Activated T-cell treated with anti-CD3 and anti-CD28 coated beads for 24 hours (primary cell): ENCODE measurements at regions not wholly inside any gene's neighbourhood (a gene's known extent, or its start where the extent isn't known, plus 50 kb on each side); places are given as distances from the start of the nearest gene placed in this dataset.

Experiments used
- DNase-seq: peaks from one replicate; pipeline ENCODE4 v3.0.0-alpha.2; 2020; ENCODE audit warnings: low read depth

DNA sequence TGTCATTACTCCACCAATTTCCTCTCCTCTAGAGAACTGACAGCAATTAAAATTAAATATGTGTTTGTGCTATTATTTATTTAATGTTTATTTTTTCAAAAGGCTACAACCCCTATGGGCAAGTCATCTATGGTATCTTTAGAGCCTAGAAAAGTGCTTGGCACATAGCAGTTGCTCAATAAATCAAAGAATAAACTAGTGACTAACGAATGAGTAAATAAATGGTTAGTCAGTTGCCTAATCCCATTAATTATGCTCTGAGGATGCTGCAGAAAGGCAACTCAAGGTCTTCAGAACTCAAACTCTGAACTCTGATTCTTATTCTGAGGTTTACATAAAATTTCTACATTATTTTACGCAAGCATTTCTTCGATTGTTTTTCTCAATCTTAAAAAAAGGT lies 193.0 kb upstream of the TSHZ2 start:
- no peak for DNase-seq

DNA sequence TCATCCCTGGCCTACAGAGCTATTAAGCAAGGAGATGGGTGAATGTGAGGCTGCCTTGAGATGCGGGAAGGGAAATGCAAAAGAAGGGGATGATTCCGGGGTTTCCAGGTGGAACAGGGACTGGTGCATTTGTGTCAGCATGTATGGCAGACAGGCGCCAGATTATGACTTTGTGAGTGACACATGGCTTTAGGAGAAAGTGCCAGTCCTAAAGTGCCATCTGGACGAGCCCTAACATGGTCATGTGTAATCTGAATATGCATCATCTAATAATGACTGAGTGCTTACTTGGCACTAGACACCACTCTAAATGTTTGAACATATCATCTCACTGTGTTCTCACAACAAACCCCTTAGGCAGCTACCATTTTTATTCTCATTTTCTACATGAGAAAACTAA lies 195.0 kb upstream of the TSHZ2 start:
- no peak for DNase-seq

DNA sequence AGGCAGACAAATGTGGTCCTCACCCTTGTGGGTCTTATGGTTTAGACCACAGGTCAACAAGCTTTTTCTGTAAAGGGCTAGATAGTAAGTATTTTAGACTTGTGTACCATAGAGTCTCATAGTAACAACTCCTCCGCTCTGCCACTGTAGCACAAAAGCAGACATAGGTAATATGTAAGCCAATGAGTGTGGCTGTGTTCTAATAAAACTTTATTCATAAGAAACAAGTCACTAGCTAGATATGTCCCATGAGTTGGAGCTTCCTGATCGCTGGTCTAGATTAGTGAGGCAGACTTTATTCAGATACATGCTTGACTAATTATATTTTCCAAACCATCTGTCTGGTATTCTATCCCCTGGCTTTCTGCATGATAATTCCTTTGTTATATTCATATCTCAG lies 196.4 kb upstream of the TSHZ2 start:
- no peak for DNase-seq

DNA sequence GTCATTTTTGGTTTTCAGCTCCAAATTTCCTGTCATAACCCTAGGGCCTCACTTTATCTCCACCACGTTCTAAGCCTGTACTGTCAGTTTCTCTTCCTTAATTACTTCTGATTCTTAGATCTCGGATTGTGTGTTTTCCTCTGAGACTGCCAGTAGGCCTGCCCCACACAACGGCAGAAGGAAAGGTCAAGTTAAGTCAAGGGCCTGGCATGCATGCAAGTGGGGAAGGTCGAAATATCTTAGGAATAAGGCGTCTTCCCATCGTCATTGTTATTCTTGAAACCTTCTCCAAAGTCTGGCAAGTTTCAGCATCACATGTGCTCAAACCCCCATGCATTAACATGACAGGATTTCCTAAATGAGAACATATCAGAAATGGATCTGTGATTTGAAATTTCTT lies 203.5 kb upstream of the TSHZ2 start:
- DNase-seq: no peak

DNA sequence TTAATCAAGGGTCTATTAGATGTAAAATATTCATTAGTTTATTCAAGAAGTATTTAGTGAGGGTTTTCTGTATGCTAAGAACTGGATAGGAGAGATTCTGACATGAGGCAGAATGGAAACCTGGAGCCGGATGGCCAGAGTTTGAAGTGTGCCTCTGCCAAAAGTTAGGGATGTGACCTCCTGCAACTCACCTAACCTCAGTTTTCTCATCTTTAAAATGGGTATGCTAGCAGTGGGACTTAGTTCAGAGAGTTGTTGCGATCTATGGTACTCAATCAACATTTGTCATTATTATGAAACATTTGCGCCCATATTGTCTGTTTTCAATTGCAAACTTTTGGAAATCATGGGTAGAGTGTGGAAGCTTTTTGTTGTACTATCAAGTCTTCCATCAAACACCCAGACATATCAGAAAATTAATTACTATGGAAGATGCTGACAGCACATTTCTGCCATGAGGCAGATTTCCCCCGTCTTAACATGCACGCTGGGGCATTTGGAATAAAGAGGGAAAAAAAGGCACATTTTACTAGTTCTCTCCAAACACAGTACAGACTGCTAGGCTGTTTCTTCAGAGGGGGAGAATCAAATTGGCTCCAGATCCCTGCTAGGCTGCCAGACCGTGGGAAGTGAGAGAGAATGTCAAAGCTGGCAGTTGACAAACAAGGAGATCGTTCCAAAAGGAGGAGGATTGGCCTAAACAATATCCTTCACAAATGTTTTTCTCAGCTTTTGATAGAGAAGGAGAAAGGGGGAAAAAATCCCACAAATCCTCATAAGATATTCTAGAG lies 205.3 kb upstream of the TSHZ2 start:
- no peak for DNase-seq

DNA sequence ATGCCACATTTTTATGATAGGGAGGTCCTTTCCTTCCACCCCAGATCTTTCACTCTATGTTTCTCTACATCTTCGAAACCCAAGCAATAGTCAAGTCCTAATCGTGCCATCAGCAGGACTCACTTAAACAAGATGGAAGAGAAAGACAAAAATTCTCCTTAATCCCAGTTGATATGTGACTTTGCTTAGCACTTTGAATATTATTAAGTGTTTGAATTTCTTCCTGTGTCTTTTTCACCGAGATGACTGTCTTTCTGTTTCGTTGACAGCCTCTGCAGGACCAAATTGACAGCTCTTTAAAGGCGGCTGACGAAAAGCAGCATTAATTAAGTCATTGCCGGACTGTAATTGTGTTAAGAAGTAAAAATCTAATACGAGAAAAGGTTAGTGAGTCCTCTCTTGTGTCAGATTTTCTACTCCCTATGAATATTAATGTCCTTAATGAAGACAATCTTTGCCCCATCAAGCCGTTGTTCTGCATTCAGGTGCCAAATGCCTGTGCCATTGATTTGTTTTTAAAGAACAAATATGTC lies 208.8 kb upstream of the TSHZ2 start:
- no peak for DNase-seq

DNA sequence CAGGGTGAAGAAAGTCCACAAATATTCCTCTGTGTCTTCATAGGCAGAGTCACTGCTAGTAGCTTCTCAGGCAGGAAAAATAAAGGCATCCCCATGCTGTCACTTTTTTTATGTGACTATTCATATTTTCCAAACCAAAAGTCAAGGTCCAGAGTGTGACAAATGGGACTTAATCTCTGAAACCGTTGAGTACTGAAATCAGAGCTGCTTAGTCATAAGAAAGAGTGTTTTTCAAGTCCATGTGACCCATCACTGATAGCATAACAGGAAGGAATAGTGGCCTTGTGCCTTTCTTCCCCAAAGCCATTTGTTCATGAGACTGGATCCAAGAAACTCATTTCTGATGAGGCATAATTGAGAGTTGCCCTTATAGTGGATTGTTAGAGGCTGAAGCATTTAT lies 210.3 kb upstream of the TSHZ2 start:
- DNase-seq: no peak

DNA sequence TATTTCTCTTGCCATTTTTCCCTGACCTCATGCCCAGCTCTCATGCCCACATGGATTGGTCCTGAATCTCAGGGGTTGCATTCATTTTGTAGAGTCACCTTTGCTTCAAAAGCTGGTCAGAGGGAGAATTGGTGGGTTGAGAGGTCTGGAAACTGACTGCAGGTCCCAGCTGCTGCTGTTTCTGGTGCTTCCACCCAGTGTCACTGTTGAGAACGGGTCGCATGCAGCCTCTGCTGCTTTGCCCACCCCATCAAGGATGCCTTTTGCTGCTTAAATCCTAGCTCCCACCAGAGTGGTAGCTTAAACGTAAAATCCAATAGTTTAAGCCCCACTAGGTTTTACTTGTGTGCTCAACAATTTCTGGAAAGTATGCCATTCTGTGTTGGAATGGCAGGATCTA lies 211.4 kb upstream of the TSHZ2 start:
- DNase-seq: no peak

DNA sequence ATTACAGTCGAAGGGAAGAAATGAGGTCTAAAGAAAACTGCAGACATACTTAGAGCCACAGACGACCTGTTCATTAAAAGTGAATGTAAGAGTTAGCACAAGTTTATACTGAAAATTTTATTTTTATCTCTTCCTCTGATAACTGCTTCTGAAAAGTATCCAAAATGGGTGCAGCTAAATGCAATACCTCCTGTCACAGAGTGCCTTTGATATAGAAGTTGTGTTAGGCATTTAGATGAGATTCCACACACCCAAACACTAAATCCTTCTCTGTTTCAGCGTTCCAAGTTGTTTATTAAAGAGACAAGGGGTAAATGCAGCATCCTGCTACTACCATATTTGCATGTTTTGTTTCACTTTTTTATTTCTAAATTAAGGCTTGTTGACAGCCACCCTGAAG lies 214.7 kb upstream of the TSHZ2 start:
- no peak for DNase-seq

DNA sequence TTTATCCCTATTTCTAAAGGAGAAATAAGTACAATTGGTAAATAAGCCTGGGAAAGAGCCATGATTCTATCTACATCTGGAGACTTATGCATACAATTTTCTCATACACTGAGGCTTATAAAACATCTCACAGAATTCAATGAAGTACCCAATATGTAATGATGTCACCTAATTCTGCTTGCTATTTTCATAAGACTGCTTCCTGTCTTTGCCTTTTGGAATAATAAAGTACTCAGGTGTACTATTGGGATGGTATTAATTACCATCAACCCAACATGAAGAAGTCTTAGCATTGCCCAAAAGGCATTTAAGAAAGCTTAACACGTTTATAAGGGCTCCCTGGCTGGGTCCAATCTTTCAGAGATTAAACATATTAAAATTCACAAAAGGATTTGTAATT lies 216.4 kb upstream of the TSHZ2 start:
- DNase-seq: no peak

DNA sequence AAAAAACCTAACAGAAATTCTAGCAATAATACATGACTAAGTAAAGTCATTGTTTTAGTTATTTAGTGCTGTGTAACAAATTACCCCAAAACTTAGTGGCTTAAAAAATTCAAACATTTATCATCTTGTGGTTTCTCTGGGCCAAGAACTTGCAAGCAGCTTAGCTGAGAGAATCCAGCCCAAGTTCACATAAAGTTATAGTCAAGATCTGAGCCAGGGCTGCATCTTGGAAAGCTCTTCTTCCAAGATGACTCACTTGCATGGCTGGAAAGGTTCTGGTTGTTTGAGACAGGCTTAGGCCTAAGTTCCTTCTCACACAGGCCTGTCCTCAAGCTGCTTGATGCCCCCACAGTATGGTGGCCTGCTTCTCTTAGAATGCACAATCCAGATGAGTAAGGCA lies 217.8 kb upstream of the TSHZ2 start:
- DNase-seq: no peak

DNA sequence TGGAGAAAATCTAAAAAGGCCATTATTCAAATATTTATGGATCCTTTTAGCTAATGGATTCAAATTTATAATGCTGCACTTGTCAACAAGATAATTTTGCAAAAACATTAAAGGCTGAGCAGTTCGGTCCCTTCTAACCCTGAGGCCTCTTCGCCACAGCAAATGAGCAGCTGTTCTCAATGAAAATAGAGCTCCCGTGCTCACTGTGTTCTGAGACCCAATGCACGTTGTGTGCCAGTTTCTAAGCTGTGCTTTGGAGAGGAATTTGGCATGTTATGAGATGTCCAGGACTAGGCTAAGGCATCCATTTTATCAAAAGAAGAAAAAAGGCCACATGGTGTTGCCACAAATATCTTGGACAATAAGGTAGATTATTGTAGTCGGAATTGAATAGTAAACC lies 220.1 kb upstream of the TSHZ2 start:
- no peak for DNase-seq

DNA sequence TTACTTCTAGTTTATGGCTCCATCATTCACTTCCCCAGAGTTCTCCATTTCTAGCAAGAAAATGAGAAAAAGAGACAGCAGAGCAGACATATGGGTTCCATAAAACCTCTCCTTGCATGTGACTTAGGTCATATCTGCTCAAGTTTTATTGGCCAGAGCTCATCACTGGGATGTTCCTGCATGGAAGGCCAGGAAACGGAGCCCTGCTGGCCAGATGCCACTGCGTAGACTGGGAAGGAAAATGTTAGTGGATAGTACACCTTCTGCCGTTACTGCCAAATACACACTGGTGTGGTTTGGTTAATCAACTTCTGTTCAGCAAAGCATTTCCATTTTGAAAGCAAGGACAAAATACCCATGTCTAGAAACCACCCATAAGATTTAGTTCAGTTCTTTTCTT lies 220.6 kb upstream of the TSHZ2 start:
- no peak for DNase-seq

DNA sequence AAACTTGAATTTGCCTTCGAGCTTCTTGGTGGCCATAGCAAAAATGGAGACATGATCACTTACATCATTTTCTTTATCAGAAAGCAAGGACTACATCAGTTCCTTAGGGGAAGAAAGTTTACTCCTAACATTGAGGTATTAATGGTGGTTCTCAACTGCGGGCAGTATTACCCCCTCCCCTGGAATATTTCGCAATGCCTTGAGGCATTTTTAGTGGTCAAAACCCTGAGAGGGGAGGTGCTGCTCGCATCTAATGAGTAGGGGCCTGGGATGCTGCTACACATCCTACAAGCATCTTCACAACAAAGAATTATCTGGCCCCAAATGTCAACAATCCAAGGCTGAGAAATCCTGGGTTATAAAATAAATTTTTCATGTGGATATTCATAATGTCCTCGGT lies 222.2 kb upstream of the TSHZ2 start:
- DNase-seq: no peak

DNA sequence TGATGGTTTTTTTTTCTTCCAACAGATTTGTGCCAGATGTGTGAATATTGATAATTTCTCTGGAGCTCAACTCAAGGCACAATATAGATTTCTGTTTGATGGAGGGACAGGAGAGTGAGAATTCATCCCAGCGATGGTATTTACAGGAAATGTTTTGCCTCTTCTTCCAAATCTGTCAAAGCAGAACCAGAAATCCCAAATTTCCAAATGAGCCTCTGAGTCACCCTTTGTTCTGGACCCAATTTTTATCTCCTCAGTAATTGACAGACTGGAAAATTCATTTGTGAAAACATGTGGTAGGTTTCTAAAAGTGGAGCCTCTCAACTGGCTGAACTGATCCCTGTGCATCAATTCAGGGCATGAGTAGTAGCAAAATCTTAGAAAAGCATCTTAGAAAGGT lies 223.2 kb upstream of the TSHZ2 start:
- DNase-seq: no peak

DNA sequence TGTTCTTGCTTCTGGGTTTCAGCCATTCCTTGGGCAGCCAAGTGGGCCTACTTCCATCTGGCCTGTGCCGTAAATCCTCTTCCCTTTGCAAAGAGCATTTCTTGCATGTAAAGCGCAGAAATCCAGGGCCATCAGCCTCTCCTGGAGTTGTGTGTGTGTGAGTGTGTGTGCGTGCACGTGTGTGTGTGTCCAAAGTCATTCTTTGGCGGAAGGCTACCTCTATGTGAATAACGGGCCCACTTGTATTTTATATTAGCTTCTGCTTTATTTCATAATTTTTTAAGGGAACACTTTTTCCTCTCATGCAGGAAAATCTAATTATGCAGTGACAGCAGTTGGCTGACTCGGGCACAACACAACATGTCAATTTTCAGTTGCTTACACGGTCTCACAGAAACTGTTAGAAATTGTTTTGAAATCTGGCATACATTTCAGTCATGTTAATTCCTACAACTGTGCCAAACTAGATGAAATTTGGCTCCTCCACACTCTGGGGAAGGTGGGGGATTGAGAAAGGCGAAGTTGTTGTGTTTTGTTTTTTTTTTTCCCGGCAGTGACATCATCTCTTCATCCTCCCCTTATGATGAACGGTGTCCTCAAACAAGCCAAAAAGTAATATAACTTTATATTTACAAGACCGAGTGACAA lies 223.7 kb upstream of the TSHZ2 start:
- DNase-seq: no peak

DNA sequence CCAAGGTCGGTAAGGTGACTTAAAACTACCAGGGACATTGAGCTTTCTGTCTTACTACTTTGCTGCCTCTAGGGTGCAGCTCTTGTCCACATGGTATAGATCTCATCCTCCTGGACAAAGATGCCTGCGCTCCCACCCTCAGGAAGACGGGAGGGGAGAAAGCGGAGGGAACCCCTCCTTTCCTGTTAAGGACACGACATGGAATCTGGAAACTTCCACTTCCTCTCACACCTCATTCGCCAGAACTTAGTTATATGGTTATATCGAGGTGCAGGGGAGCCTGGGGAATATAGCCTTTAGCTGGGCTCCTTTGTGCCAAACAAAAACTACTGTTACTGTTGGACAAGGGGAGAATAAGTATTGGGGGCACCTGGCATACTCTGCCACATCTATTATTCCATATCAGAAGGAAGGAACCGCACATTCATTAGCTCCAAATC lies 224.3 kb upstream of the TSHZ2 start:
- DNase-seq: no peak

DNA sequence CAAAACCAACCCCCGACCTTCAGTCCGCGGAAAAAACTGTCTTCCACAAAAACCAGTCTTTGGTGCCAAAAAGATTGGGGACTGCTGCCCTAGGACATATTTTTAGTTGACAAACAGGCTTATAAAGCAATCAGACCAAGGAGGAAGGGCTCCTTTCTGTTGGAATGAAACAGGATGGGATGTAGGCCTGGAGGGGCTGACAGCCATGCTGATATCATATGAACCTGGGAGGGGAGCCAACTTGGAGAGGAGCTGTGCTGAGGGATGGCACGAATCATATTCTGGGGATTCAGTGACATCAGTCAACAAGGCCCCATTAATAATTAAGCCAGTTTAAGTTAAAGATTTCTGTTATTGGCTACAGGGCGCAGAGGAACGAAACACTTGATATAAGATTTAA lies 225.4 kb upstream of the TSHZ2 start:
- no peak for DNase-seq

DNA sequence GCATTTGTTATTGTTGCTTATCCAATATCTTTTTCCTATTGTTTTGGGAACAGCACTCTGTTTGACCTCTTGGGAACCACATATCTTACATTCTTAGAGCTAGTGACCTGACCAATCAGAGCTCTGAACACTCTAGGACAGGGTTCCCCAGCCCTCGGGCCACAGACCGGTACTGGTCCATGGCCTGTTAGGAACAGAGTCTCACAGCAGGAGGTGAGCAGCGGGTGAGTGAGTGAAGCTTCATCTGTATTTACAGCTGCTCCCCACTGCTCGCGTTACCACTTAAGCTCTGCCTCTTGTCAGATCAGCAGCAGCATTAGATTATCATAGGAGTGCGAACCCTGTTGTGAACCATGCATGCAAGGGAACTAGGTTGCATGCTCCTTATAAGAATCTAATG lies 226.0 kb upstream of the TSHZ2 start:
- no peak for DNase-seq

DNA sequence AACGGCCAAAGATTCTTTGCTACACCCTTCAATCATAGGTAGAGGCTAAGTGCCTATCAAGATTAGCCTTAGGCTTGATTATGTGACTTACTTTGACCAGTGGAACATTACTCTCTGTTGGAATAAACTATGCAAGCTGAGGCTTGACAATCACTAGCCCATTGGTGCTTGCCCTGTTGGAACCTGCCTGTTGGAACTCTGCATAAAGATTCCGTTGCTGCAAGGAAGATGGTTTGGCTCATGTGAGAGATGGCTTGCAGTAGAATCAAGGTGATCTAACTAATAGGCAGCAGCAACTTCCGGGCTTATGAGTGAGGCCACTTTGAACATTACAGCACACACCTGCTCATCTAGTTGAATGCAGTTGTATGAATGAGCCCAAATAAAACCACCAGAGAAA lies 227.7 kb upstream of the TSHZ2 start:
- DNase-seq: no peak

DNA sequence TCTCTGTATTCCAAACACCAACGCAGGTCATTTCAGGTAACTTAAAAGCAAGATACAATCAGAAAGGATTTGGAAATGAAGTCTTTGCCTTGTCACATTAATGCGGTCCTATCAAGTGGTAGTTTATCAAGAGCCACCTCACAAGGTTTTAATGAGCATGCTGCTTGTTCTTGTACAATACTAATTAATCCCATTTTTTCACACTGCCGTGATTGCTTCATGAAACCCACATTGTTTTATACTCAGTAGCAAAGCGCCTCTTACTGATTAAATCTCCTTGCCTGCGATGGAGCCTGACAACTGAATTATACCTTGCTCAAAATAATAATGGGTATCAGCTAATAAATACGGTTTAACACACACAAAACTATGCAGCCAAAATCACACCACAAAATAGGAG lies 234.1 kb upstream of the TSHZ2 start:
- DNase-seq: no peak

DNA sequence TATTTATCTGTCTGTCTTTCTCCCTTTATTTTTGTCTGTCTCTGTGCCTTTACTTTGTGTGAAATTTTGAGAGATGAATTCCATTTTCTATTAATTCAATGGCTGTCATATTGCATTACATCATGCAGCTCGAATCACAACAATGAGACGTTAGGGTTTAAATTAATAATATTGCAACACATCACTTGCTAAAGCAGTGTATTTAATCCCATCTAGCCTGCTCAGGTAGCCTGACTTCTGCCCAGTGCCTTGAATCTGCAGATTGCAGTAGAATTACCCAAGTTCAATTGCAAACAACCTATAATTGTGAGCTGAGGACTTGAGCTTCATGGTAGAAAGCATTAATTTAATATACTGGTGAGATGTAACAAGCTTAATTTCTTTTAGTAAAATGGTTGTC lies 235.7 kb upstream of the TSHZ2 start:
- DNase-seq: no peak

DNA sequence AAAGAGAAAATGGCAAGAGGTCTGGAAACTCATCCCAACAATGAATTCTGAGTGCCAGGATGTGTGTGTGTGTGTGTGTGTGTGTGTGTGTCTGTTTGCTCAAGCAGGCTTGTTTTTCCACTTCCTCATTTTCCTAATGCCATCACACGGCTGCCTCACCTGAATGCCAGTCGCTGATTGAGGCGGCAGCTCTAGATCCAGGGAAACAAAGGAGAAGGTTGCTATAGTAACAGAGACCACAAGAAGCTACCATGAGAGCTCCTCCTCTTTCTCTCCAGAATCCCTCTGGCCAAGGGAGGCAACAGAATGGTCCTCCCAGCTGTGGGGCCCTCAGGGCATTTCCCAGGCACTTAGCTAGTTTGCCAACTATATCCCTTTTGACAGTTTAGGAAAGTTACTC lies 241.1 kb upstream of the TSHZ2 start:
- no peak for DNase-seq
